ENCODE measurements at regions not wholly inside any gene's neighbourhood (a gene's known extent, or its start where the extent isn't known, plus 50 kb on each side); places are given as distances from the start of the nearest gene placed in this dataset.

- Mint-ChIP-seq H3K4me1 (no peaks in the 10 kb centered on the region), H3K9me3 (no peaks in the 10 kb centered on the region), H3K36me3 (no peaks in the 10 kb centered on the region), H3K27me3 (peaks cover 7% of the 10 kb centered on the region), H3K27ac (no peak overlapping the region), H3K4me3 (no peak overlapping the region)
- no peak for DNase-seq
Measured at GRCh38 chr1:57789936-57790335, 366.1 kb upstream of the DAB1 start.

GRCh38 chr1:57788313-57788712, 364.5 kb upstream of the DAB1 start:
- no peaks in the 10 kb centered on the region for H3K9me3 Mint-ChIP-seq
- no peak overlapping the region for H3K4me3 Mint-ChIP-seq
- no peak overlapping the region for H3K27ac Mint-ChIP-seq
- peaks cover 13% of the 10 kb centered on the region for H3K27me3 Mint-ChIP-seq
- no peaks in the 10 kb centered on the region for H3K36me3 Mint-ChIP-seq
- no peaks in the 10 kb centered on the region for H3K4me1 Mint-ChIP-seq
- DNase-seq: no peak

GRCh38 chr1:57784356-57784755, 360.5 kb upstream of the DAB1 start:
- H3K4me3 Mint-ChIP-seq: no peak overlapping the region
- H3K27me3 Mint-ChIP-seq: peaks cover 22% of the 10 kb centered on the region
- no peaks in the 10 kb centered on the region for H3K9me3 Mint-ChIP-seq
- DNase-seq: no peak
- H3K27ac Mint-ChIP-seq: no peak overlapping the region
- no peaks in the 10 kb centered on the region for H3K36me3 Mint-ChIP-seq
- H3K4me1 Mint-ChIP-seq: no peaks in the 10 kb centered on the region

- Mint-ChIP-seq H3K9me3 (no peaks in the 10 kb centered on the region), H3K4me3 (no peak overlapping the region), H3K27me3 (peaks cover 22% of the 10 kb centered on the region), H3K4me1 (no peaks in the 10 kb centered on the region), H3K36me3 (no peaks in the 10 kb centered on the region), H3K27ac (no peak overlapping the region)
- no peak for DNase-seq
Measured at GRCh38 chr1:57782357-57782756, 358.5 kb upstream of the DAB1 start.

GRCh38 chr1:57772580-57773195, 348.8 kb upstream of the DAB1 start:
- DNase-seq: no peak
- H3K27ac Mint-ChIP-seq: no peak overlapping the region
- H3K36me3 Mint-ChIP-seq: no peaks in the 10 kb centered on the region
- no peaks in the 10 kb centered on the region for H3K9me3 Mint-ChIP-seq
- no peaks in the 10 kb centered on the region for H3K4me1 Mint-ChIP-seq
- H3K4me3 Mint-ChIP-seq: no peak overlapping the region
- H3K27me3 Mint-ChIP-seq: no peaks in the 10 kb centered on the region

GRCh38 chr1:57770772-57771171, 346.9 kb upstream of the DAB1 start:
- H3K4me1 Mint-ChIP-seq: no peaks in the 10 kb centered on the region
- H3K9me3 Mint-ChIP-seq: no peaks in the 10 kb centered on the region
- H3K36me3 Mint-ChIP-seq: no peaks in the 10 kb centered on the region
- H3K27ac Mint-ChIP-seq: no peak overlapping the region
- no peak overlapping the region for H3K4me3 Mint-ChIP-seq
- no peak for DNase-seq
- peaks cover 7% of the 10 kb centered on the region for H3K27me3 Mint-ChIP-seq

- Mint-ChIP-seq H3K36me3 (no peaks in the 10 kb centered on the region), H3K4me1 (no peaks in the 10 kb centered on the region), H3K4me3 (no peak overlapping the region), H3K9me3 (no peaks in the 10 kb centered on the region), H3K27ac (no peak overlapping the region), H3K27me3 (peaks cover 7% of the 10 kb centered on the region)
- DNase-seq: no peak
Measured at GRCh38 chr1:57770236-57770635, 346.4 kb upstream of the DAB1 start.

GRCh38 chr1:57761628-57762027, 337.8 kb upstream of the DAB1 start:
- no peaks in the 10 kb centered on the region for H3K4me1 Mint-ChIP-seq
- no peak for DNase-seq
- peaks cover 5% of the 10 kb centered on the region for H3K27me3 Mint-ChIP-seq
- no peak overlapping the region for H3K4me3 Mint-ChIP-seq
- H3K36me3 Mint-ChIP-seq: no peaks in the 10 kb centered on the region
- no peak overlapping the region for H3K27ac Mint-ChIP-seq
- no peaks in the 10 kb centered on the region for H3K9me3 Mint-ChIP-seq

GRCh38 chr1:57752843-57753242, 329.0 kb upstream of the DAB1 start:
- Mint-ChIP-seq H3K36me3 (no peaks in the 10 kb centered on the region), H3K4me1 (no peaks in the 10 kb centered on the region), H3K27ac (no peak overlapping the region), H3K9me3 (no peaks in the 10 kb centered on the region), H3K27me3 (peaks cover 10% of the 10 kb centered on the region), H3K4me3 (no peak overlapping the region)
- DNase-seq: no peak

- no peak for DNase-seq
- H3K36me3 Mint-ChIP-seq: no peaks in the 10 kb centered on the region
- no peaks in the 10 kb centered on the region for H3K4me1 Mint-ChIP-seq
- no peaks in the 10 kb centered on the region for H3K9me3 Mint-ChIP-seq
- no peak overlapping the region for H3K4me3 Mint-ChIP-seq
- H3K27ac Mint-ChIP-seq: no peak overlapping the region
- H3K27me3 Mint-ChIP-seq: peaks cover 16% of the 10 kb centered on the region
Measured at GRCh38 chr1:57748719-57749118, 324.9 kb upstream of the DAB1 start.

GRCh38 chr1:57747818-57748217, 324.0 kb upstream of the DAB1 start:
- peaks cover 16% of the 10 kb centered on the region for H3K27me3 Mint-ChIP-seq
- H3K4me3 Mint-ChIP-seq: no peak overlapping the region
- H3K4me1 Mint-ChIP-seq: no peaks in the 10 kb centered on the region

GRCh38 chr1:57741521-57741920, 317.7 kb upstream of the DAB1 start:
- H3K4me1 Mint-ChIP-seq: no peaks in the 10 kb centered on the region
- H3K36me3 Mint-ChIP-seq: no peaks in the 10 kb centered on the region
- H3K27me3 Mint-ChIP-seq: no peaks in the 10 kb centered on the region
- H3K4me3 Mint-ChIP-seq: no peak overlapping the region
- no peaks in the 10 kb centered on the region for H3K9me3 Mint-ChIP-seq
- H3K27ac Mint-ChIP-seq: no peak overlapping the region
- DNase-seq: no peak

More at GRCh38 chr1:57747818-57748217, 324.0 kb upstream of the DAB1 start:
- H3K27ac Mint-ChIP-seq: no peak overlapping the region
- no peaks in the 10 kb centered on the region for H3K9me3 Mint-ChIP-seq
- DNase-seq: no peak
- H3K36me3 Mint-ChIP-seq: no peaks in the 10 kb centered on the region

- Mint-ChIP-seq H3K4me1 (no peaks in the 10 kb centered on the region), H3K4me3 (no peak overlapping the region), H3K27me3 (no peaks in the 10 kb centered on the region), H3K36me3 (no peaks in the 10 kb centered on the region), H3K27ac (no peak overlapping the region), H3K9me3 (no peaks in the 10 kb centered on the region)
- DNase-seq: no peak
Measured at GRCh38 chr1:57736940-57737339, 313.1 kb upstream of the DAB1 start.

- H3K4me1 Mint-ChIP-seq: no peaks in the 10 kb centered on the region
- no peaks in the 10 kb centered on the region for H3K27me3 Mint-ChIP-seq
- H3K36me3 Mint-ChIP-seq: no peaks in the 10 kb centered on the region
- no peaks in the 10 kb centered on the region for H3K9me3 Mint-ChIP-seq
- no peak for DNase-seq
- no peak overlapping the region for H3K4me3 Mint-ChIP-seq
- H3K27ac Mint-ChIP-seq: no peak overlapping the region
Measured at GRCh38 chr1:57729181-57729580, 305.3 kb upstream of the DAB1 start.

GRCh38 chr1:57727121-57727520, 303.3 kb upstream of the DAB1 start:
- H3K4me1 Mint-ChIP-seq: no peaks in the 10 kb centered on the region
- H3K36me3 Mint-ChIP-seq: no peaks in the 10 kb centered on the region
- no peak overlapping the region for H3K4me3 Mint-ChIP-seq
- H3K9me3 Mint-ChIP-seq: no peaks in the 10 kb centered on the region
- H3K27ac Mint-ChIP-seq: no peak overlapping the region
- no peaks in the 10 kb centered on the region for H3K27me3 Mint-ChIP-seq
- no peak for DNase-seq

GRCh38 chr1:57725318-57725717, 301.5 kb upstream of the DAB1 start:
- Mint-ChIP-seq H3K27me3 (no peaks in the 10 kb centered on the region), H3K36me3 (no peaks in the 10 kb centered on the region), H3K9me3 (no peaks in the 10 kb centered on the region), H3K27ac (no peak overlapping the region), H3K4me3 (no peak overlapping the region), H3K4me1 (no peaks in the 10 kb centered on the region)
- DNase-seq: no peak

GRCh38 chr1:57724535-57724934, 300.7 kb upstream of the DAB1 start:
- no peaks in the 10 kb centered on the region for H3K27me3 Mint-ChIP-seq
- no peaks in the 10 kb centered on the region for H3K36me3 Mint-ChIP-seq
- H3K9me3 Mint-ChIP-seq: no peaks in the 10 kb centered on the region
- H3K27ac Mint-ChIP-seq: no peak overlapping the region
- DNase-seq: no peak
- H3K4me3 Mint-ChIP-seq: no peak overlapping the region
- no peaks in the 10 kb centered on the region for H3K4me1 Mint-ChIP-seq

Data from activated naive CD8-positive, alpha-beta T cell treated with anti-CD3 and anti-CD28 coated beads for 36 hours (primary cell).